Erythroblast (primary cell): ENCODE measurements at regions not wholly inside any gene's neighbourhood (a gene's known extent, or its start where the extent isn't known, plus 50 kb on each side); places are given as distances from the start of the nearest gene placed in this dataset.
"Not testable (repeated sequence)": the region's sequence is repeated elsewhere in the genome, so short reads cannot be mapped to it uniquely, and the experiment has no call there.

Source experiments
- DNase-seq, 2 experiments: peaks; one replicate each; lab custom pipeline; 2025; lab: John Stamatoyannopoulos, UW
- GATA1 ChIP-seq: IDR thresholded peaks from 2 replicates; pipeline ENCODE4 v1.6.1; 2011; ENCODE audit warnings: low read depth, mild to moderate bottlenecking, control low read depth, low read length, moderate library complexity
- POLR2A ChIP-seq: IDR thresholded peaks from 2 replicates; pipeline ENCODE4 v1.6.1; 2011; ENCODE audit warnings: mild to moderate bottlenecking, low read length

DNA sequence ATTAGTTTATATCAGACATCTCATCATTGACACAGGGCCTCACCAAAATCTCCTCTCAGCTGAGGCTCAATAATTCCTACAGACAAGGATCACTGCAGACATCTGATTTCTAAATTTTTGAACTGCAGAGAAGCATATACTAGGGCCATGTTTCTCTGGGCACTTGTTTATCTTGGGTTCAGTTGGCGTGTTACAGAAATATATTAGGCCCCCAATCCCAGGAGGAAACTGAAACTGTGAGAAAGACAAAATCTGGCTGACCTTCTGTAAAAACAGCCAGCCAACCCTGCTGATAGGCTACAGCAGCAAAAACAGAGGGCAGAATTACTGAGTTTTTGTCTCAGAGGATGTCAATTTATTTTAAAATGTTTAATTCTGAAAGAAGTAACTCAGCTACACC, 634.6 kb downstream of the ETNK1 start:
- TF ChIP-seq POLR2A (no peak), GATA1 (no peak)
- no peak for DNase-seq

DNA sequence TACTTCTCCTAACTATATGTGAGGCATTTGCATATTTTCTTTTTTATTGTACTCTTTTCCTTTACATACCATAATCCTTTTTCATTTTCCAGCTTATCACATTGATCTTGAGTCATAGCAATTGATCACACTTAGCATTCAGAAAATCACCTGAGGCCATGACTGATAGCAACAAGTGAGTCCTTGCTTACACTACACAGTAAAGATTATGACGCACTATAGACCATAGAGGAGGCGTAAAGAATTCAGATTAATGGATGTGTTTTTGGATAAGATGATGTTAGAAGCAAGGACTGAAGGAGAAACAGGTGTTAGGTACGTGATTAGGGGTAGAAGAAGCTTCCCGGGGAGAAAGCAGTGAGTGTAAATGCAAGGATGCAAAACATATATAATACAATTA, 637.7 kb downstream of the ETNK1 start:
- no peak for DNase-seq
- no peak for TF ChIP-seq GATA1
- TF ChIP-seq POLR2A, result no peak

DNA sequence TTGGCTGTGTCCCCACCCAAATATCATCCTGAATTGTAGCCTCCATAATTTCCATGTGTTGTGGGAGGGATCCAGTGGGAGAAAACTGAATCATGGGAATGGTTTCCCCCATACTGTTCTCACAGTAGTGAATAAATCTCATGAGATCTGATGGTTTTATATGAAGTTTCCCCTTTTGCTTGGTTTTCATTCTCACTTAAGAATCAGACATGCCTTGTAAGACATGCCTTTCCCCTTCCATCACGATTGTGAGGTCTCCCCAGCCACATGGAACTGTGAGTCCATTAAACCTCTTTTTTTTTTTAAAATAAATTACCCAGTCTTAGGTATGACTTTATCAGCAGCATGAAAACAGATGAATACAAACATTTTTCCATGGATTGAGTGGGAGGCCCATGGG, 652.9 kb downstream of the ETNK1 start:
- no peak for DNase-seq
- TF ChIP-seq GATA1 (no peak), POLR2A (no peak)

DNA sequence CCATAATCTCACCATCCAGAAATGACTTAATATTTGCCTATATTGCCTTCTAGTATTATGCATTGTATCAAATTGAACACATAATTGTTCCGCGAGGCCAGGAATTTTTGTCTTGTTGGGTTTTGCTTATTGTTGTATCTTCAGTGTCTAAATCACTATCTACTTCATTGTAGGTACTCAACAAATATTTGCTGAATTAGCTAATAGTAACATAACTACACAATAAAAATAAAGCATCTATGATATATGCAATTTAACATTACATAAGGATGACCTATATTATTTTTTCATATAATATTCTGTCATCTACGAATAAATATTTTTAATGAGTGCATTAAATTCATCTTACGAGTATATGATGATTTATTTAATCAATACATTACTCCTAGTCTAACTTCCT, 656.3 kb downstream of the ETNK1 start:
- TF ChIP-seq GATA1, result no peak
- TF ChIP-seq POLR2A, result no peak
- DNase-seq, result no peak

DNA sequence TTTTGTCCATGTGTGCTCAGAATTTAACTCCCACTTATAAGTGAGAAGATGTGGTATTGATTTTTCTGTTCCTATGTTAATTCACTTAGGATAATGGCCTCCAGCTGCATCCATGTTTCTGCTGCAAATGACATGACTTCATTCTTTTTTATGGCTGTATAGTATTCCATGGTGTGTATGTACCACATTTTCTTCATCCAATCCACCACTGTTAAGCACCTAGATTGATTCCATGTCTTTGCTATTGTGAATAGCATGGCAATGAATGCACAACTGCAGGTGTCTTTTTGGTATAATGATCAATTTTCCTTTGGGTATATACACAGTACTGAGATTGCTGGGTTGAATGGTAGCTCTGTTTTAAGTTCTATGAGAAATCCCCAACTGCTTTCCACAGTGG, 657.7 kb downstream of the ETNK1 start:
- TF ChIP-seq GATA1 (no peak), POLR2A (no peak)
- DNase-seq, result no peak

DNA sequence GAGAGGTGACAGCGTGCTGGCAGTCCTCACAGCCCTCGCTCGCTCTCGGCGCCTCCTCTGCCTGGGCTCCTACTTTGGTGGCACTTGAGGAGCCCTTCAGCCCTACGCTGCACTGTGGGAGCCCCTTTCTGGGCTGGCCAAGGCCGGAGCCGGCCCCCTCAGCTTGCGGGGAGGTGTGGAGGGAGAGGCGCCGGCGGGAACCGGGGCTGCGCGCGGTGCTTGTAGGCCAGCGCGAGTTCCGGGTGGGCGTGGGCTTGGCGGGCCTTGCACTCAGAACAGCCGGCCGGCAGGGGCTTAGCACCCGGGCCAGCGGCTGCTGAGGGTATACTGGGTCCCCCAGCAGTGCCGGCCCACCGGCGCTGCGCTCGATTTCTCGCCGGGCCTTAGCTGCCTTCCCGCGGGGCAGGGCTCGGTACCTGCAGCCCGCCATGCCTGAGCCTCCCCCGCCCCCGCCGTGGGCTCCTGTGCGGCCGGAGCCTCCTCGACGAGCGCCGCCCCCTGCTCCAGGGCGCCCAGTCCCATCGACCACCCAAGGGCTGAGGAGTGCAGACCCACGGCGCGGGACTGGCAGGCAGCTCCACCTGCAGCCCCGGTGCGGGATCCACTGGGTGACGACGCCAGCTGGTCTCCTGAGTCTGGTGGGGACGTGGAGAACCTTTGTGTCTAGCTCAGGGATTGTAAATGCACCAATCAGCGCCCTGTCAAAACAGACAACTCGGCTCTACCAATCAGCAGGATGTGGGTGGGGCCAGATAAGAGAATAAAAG, 661.0 kb downstream of the ETNK1 start:
- not testable (repeated sequence) for DNase-seq

DNA sequence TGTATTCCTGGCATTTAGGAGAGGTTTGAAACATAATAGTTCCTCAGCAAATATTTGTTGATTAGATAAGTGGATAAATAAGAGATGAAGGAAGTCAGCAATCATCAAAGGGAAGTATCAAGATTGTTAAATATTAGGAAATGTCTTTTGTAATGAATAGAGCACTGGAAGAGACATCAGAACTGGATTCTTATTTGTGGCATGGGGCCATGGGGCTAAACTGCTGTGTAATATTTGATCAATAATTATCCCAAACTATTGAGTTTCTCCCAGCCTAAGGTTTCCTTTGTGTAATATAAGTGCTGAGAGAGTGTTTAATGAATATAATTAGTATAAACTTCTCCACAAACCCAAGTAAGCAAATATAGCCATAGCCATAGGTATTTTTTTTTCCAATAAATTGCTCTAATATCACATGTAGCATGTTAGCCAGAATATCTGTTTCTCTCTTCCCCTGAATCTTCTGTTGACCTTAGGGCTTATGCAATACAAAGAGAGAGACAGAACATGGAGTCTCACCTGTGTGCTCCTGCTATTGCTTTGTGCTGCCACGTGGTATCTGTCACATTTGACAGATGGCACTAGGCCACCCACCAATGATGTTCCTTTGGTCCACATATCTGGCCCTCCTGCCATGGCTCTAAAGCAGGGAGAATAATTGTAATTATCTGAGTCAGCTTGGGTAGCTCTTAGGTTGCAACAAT, 658.7 kb downstream of the SOX5 start:
- no peak for DNase-seq
- TF ChIP-seq GATA1, result no peak
- TF ChIP-seq POLR2A, result no peak

DNA sequence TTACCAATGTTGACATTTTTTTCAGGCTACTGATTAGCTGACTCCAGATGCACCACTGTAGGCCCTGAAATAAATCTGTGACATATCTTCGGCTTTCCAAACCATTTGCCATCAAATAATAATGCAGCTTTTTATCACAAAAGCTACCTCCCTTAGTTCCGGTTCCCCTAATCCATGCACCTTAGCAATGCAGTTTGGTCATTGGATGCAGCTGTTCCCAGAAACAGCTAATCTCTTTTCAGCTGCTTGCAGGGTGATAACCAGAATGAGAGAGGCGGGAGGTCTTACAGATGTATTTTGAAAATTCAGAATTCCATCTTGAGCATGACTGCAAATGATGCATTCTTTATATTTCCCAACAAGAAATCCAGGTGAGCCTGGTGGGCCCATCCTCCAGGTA, 646.2 kb downstream of the SOX5 start:
- TF ChIP-seq POLR2A, result no peak
- DNase-seq, result no peak

DNA sequence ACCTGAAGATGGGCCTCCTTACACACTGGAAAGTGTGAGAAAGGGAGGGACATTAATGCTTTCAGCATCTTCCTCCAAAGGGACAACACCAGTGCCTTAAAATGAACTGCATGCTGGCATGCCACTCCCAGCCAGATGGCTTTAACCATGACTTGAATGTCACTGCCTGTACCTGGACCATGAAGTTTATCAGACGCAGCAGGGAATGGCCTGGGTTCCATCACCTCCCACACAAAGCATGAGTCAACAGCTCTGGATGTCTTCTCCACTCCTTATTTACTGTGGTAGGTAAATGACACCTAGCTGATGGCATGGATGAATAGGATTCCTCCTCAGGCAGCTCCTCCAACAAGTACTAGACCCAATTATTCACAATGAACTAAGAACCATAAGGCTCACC, 645.6 kb downstream of the SOX5 start:
- DNase-seq, result no peak
- TF ChIP-seq GATA1, result no peak
- no peak for TF ChIP-seq POLR2A

DNA sequence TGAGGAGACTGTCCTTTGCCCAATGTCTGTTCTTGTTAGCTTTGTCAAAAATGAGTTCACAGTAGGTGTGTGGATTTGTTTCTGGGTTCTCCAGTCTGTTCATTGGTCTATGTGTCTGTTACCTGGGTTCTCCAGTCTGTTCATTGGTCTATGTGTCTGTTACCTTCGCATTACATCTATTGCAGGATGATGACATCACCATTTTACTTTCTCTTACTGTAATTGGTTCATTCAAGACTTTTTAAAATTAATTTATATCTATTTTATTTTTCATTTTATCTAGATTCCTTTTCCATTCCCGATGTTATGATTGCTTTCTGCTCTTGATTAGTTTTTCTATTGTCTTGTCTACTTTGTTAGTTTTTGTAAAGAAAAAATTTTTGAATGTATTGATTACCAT, 615.5 kb downstream of the SOX5 start:
- TF ChIP-seq GATA1 (no peak), POLR2A (no peak)
- DNase-seq, result no peak

DNA sequence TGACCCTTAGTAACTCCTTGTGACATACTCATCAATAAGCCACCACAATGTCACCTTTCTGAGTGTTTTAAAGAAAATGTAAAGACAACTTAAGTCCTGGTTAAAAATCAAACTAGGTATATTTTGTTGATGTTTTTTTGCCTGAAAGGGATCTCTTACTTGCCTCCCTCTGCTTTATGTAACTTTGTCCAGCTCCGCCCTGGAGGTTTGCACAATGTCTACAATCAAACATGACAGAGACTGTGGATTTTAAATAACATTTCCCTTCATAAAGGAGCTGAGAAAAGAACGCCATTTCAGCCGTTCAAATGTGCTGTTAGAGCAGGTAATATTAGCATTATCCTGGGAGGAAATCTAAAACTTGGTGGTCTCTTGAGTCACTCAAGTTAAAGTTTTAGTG, 613.9 kb downstream of the SOX5 start:
- no peak for DNase-seq
- no peak for TF ChIP-seq GATA1
- no peak for TF ChIP-seq POLR2A

DNA sequence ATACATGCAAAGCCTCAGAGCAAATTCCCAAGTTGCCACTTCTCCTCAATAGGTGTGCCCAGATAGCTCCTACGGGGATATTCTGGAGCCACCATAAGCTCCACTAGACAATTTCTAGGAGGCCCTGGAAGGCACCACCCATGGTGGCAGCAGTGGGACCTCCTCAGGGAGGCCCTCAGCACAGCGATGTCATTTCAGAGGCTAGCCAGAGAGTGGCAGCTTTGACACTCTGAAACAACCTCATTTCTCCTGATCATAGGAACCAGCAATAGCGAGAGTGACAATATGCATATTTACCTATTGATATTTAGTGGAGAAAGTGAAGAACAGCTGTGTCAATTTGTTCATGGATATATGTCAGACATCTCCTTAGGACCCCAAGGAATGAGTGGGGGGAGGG, 612.3 kb downstream of the SOX5 start:
- TF ChIP-seq POLR2A (no peak), GATA1 (no peak)
- DNase-seq, result no peak

DNA sequence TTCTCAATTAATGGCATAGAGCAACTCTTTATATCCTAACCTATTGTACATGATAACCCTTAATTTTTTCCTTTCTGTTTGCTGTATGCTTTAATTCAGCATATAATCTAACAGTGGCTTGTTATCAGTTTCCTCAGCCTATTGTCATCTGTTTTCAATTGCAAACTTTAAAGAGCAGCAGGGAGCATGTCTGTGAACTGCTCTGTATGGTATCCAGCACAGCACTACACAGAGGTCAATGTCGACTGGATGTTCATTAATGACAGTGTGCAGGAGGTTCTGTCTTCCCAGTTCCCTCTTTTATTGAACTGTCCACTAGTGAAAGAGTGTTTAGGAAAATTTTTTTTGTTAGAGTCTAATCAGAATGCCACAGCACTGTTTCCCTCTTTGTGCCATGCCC, 609.1 kb downstream of the SOX5 start:
- TF ChIP-seq POLR2A, result no peak
- no peak for TF ChIP-seq GATA1
- DNase-seq, result no peak

DNA sequence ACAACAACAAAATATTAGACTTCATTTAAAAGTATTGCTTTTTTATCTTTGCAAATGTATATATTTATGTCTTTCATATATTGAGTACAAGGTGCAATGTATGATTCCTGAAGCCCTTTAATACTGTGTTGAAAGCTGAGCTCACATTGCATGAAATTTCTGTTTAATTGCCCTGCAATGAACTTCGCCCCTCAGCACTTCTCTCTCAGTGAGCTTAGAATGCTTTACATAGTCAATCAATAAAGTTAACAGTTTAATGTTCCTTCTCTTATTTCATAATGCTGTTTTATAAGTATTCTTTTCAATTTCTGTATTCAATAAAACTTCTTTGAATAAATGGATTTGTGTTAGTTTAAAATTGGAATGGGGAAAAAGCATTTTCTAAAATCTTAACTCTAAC, 607.1 kb downstream of the SOX5 start:
- DNase-seq, result no peak
- no peak for TF ChIP-seq GATA1
- no peak for TF ChIP-seq POLR2A

DNA sequence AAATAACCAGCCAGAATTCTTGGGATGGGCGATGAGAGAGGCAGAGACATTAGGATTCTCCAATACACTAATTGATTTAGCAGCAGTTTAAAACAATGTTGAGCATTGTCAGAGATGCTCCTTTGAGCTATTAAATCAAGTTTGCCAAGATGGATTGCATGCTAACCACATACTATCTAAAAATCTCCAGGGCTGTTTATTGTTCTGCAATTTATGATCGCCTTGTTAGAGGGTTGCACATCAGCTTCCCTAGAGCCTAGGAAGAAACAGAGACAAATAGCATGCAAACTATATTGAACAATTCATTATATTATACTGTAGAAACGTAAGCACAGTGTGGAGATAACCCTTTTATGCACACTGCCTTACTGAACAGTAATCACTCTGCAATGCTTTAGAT, 599.9 kb downstream of the SOX5 start:
- TF ChIP-seq GATA1 (no peak), POLR2A (no peak)

DNA sequence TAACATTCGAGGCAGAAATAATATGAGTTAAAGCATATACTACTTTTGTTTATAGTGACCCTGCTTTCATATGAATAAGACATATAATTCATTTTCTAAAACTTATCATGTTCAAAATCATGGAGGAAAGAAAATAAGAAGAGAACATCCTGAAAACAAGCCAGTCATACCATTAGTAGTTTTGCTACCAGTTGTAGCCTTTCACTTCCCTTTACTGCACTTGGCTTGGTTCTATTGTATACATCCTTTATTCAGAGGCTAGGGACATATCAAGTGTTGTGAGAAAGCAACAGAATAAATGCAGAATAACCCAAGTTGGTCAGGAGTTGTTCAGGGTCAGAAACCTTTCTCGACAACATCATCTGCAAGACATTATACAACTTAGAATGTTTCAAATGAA, 598.7 kb downstream of the SOX5 start:
- DNase-seq, result no peak
- TF ChIP-seq POLR2A (no peak), GATA1 (no peak)

More for the DNA sequence above, 599.9 kb downstream of the SOX5 start:
- no peak for DNase-seq
